Epithelial cell of esophagus (primary cell): ENCODE measurements at regions not wholly inside any gene's neighbourhood (a gene's known extent, or its start where the extent isn't known, plus 50 kb on each side); places are given as distances from the start of the nearest gene placed in this dataset.
A peak's percentile ranks its signal among the peaks of the same experiment; 100 is the strongest.

Experiments used
- DNase-seq: peaks from one replicate; pipeline ENCODE4 v3.0.0; 2010; ENCODE audit warnings: low read depth
- H3K4me3 ChIP-seq: 2 replicates; pipeline ENCODE4 v1.5.1; 2011; ENCODE audit warnings: mild to moderate bottlenecking, low read length, control low read depth
- TF ChIP-seq, protein P1 (sequence below): IDR thresholded peaks from 2 replicates; pipeline ENCODE4 v1.5.1; 2011; ENCODE audit warnings: low read depth, mild to moderate bottlenecking, low read length, control low read depth, inconsistent platforms; ENCODE audit not compliant: insufficient read depth; ENCODE audit errors: missing control alignments

DNA sequence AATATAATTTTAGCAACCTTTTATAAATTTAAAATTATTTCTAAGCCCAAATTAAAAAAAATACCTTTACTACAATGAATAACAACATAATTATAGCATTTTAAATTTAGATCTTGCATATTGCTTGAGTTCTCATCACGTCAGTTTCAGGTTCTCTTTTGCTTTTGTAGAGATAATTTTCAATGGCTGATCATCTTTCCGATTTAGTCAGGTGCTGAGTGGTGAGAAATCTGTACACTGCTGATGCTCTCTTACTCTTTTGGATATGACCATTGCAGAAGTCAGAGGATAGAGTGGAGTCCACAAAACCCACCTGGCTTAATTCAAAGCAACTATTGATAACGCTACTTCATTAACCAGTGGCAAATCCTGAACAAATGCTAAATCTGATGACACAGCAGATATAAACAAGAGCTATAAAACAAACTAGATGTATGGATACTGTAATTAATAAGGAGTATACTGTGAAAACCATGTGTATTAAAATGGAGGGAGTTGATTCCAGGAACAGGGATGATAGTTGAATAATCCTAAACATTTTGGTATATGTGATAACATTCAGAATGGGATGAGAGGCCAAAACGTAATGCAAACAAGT lies 394.8 kb downstream of the CSNK1G3 start:
- DNase-seq, result no peak
- H3K4me3 ChIP-seq, result no peak overlapping the region
- TF ChIP-seq, protein P1, sequence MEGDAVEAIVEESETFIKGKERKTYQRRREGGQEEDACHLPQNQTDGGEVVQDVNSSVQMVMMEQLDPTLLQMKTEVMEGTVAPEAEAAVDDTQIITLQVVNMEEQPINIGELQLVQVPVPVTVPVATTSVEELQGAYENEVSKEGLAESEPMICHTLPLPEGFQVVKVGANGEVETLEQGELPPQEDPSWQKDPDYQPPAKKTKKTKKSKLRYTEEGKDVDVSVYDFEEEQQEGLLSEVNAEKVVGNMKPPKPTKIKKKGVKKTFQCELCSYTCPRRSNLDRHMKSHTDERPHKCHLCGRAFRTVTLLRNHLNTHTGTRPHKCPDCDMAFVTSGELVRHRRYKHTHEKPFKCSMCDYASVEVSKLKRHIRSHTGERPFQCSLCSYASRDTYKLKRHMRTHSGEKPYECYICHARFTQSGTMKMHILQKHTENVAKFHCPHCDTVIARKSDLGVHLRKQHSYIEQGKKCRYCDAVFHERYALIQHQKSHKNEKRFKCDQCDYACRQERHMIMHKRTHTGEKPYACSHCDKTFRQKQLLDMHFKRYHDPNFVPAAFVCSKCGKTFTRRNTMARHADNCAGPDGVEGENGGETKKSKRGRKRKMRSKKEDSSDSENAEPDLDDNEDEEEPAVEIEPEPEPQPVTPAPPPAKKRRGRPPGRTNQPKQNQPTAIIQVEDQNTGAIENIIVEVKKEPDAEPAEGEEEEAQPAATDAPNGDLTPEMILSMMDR, result no peak

DNA sequence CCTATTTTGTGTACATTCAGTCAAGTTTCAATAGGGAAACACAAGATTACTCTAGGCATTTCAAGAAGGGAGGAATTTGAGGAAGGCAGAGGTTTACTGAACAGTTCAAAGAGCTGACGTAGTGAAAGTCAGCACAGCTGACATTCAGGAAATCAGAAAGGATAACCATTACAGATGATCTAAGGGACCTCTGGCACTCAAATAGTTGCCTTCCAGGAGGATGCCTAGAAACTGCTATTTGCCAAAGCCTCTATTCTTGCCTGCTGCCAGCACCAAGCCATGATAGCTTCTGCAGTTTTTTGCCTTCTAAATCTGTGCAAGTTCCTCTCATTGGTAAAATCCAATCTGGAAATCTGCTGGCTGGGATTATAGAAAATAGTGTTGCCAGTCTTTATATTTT lies 373.1 kb downstream of the CSNK1G3 start:
- TF ChIP-seq, protein P1, result no peak
- DNase-seq, result no peak
- H3K4me3 ChIP-seq, result no peak overlapping the region

DNA sequence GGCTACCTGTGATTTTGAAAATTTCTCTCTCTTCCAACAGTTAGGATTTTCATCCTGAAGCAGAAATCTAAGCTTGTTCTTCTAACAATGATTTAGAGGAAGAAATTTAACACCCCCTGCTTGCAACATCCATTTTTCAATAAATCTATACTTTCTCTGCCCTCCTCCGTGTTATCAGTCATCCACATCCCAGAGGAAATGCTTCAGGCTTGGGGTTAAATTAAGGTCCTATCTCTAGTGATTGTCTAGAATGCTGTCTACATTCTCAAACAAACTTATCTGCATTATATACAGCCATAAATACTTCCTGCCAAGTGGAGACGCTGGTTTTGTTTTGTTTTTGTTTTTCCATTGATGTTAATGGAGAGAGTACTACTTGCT lies 371.0 kb downstream of the CSNK1G3 start:
- TF ChIP-seq, protein P1, result no peak
- peak; percentile 5 for DNase-seq
- H3K4me3 ChIP-seq, result no peak overlapping the region

DNA sequence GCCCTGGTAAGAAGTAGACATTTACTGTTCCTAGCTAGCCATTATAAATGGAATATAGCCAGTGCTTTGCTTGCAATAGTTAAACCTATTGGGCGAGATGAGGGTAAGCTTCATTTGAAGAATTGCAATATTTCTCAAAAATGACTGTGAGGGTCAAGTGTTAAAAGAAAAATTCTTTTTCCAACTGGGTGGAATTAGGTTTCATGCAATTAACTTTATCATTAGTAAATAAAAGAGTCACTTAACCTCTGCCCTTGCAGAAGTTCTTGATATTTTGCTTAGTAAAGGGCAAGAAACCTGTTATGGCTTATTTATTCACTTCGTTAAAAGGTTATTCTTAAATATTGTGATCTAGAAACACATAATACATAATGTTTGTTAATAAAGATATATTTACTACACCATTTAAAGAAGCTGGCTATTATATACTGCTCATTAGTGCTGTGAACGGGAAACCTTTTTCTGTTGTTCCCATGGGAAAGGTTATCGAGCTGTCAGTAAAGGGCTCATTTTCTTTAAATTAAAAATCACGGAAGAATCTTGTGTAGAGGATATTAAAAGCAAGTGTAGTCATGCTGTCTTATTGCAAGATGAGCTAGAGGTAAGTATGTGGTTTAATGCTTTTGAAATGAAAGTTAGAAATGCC lies 370.5 kb downstream of the CSNK1G3 start:
- TF ChIP-seq, protein P1, result no peak
- H3K4me3 ChIP-seq, result no peak overlapping the region
- no peak for DNase-seq

DNA sequence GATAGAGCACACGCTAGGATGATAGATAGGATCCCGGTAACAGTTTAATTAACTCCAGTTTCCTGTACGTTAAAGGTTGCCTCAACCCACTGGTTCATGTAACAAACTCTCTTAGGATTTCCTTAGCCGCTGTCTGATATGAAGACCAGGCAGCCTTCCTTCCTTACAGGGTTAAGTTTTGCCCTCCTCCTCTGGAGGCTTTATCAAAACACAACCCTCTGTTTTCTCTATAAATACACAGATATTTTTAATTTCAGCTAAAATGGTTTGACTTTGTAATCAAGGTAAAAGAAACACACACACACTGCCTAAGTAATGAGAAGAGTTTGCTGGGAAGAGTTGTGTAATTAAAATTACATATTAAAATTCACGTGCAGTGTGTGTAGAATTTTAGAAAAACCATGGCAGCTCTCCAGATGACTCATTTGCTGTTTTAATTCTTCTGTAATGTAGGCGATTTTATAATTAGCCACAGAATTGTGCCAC lies 369.8 kb downstream of the CSNK1G3 start:
- DNase-seq, result peak; percentile 54
- TF ChIP-seq, protein P1, result no peak
- H3K4me3 ChIP-seq, result no peak overlapping the region

DNA sequence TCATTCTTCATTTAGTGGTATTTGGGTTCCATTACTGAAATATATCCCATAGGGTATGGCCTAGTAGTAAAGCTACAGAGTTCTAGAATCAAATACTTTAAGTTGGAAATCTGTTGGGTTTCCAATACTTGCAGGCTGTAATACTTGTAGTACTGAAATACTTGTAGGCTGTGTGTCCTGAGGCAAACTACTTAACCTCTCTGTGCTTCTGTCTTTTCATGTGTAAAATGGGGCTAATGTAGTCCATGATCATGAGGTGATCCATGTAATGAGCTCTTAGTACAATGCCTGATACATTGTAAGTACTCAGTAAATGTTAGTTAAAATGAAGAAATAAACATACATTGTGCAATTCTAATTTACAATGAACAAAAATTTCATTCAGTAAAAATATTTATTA lies 368.9 kb downstream of the CSNK1G3 start:
- H3K4me3 ChIP-seq, result no peak overlapping the region
- TF ChIP-seq, protein P1, result no peak
- DNase-seq, result no peak

DNA sequence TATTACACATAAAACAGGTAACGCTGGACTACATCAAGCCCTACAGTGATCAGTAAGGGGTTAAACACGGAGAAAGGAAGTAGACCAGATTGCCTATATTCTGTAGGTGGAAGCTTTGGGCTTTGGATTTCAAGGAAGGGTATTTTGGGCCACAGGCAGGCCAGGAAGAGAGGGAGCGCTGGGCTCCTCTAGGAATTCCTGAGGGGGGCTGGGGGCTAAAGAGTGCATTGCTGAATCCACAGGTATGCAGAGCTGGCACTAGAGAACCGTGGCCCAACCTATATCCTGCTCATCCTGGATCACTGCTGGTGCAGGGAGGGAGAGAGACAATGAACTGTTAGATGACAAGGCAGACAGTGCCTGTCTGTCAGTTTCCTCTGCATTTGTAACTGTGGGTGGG lies 367.1 kb downstream of the CSNK1G3 start:
- TF ChIP-seq, protein P1, result no peak
- no peak for DNase-seq
- H3K4me3 ChIP-seq, result no peak overlapping the region
